Head of caudate nucleus (tissue), 42 donors: ENCODE measurements at regions not wholly inside any gene's neighbourhood (a gene's known extent, or its start where the extent isn't known, plus 50 kb on each side); places are given as distances from the start of the nearest gene placed in this dataset.
"Not testable (repeated sequence)": the region's sequence is repeated elsewhere in the genome, so short reads cannot be mapped to it uniquely, and the experiment has no call there.

Source experiments
- DNase-seq, 42 donors: peaks; one replicate each; pipeline versions ENCODE4 v3.0.0 to v3.0.0-alpha.2; 2020 to 2021; ENCODE audit warnings: mixed read lengths in 7 of 42
- intact Hi-C: fragments of 100-400 bp; cut with DNase I; formaldehyde crosslinking; loops from one replicate; pipeline ENCODE4 v1.15.0; 2022

- DNase-seq: peak in 3 of 42 donors; percentile 16 to 56 (median 40)
- intact Hi-C loops: loop anchor here (10.0 kb wide), 2 partner anchors 55 to 595 kb away; partner anchors contain the start of gene PTCH1
These were observed 192.2 kb downstream of the HSD17B3 start for GRCh38 chr9:96109680-96110351.

GRCh38 chr9:96108691-96109380, 193.1 kb downstream of the HSD17B3 start:
- no peak for DNase-seq
- intact Hi-C loops: no loop called here

- no peak for DNase-seq
- intact Hi-C loops: no loop called here
These were observed 194.5 kb downstream of the HSD17B3 start for GRCh38 chr9:96107436-96107835.

- peak in 17 of 42 donors; percentile 14 to 45 (median 26) for DNase-seq
- intact Hi-C loops: no loop called here
These were observed 201.3 kb downstream of the HSD17B3 start for GRCh38 chr9:96100385-96101300.

- intact Hi-C loops, DNase-seq: not testable (repeated sequence)
These were observed 211.3 kb downstream of the HSD17B3 start for GRCh38 chr9:96090630-96091029.

- intact Hi-C loops: no loop called here
- no peak for DNase-seq
These were observed 212.4 kb downstream of the HSD17B3 start for GRCh38 chr9:96089452-96090085.

- intact Hi-C loops: no loop called here
- no peak for DNase-seq
These were observed 213.0 kb downstream of the ERCC6L2 start for GRCh38 chr9:96088510-96088909.

GRCh38 chr9:96087669-96088299, 212.3 kb downstream of the ERCC6L2 start:
- DNase-seq: peak in 1 of 42 donors; percentile 18
- intact Hi-C loops: no loop called here

- DNase-seq: no peak
- intact Hi-C loops: no loop called here
These were observed 211.6 kb downstream of the ERCC6L2 start for GRCh38 chr9:96086936-96087571.

- intact Hi-C loops: no loop called here
- no peak for DNase-seq
These were observed 210.1 kb downstream of the ERCC6L2 start for GRCh38 chr9:96085491-96086143.

GRCh38 chr9:96084331-96084734, 208.8 kb downstream of the ERCC6L2 start:
- DNase-seq: no peak
- intact Hi-C loops: no loop called here

GRCh38 chr9:96082516-96083232, 207.2 kb downstream of the ERCC6L2 start:
- no peak for DNase-seq
- intact Hi-C loops: no loop called here

GRCh38 chr9:96080364-96080763, 204.9 kb downstream of the ERCC6L2 start:
- no peak for DNase-seq
- intact Hi-C loops: no loop called here

- intact Hi-C loops: no loop called here
- DNase-seq: no peak
These were observed 204.3 kb downstream of the ERCC6L2 start for GRCh38 chr9:96079779-96080178.

- no peak for DNase-seq
- intact Hi-C loops: no loop called here
These were observed 203.5 kb downstream of the ERCC6L2 start for GRCh38 chr9:96078897-96079490.

GRCh38 chr9:96075757-96076156, 200.3 kb downstream of the ERCC6L2 start:
- DNase-seq: no peak
- intact Hi-C loops: no loop called here

- intact Hi-C loops: no loop called here
- no peak for DNase-seq
These were observed 199.6 kb downstream of the ERCC6L2 start for GRCh38 chr9:96075111-96075510.
